SK-N-MC (cell line): ENCODE measurements at regions not wholly inside any gene's neighbourhood (a gene's known extent, or its start where the extent isn't known, plus 50 kb on each side); places are given as distances from the start of the nearest gene placed in this dataset.

Experiments
- EZH2 ChIP-seq: fragments of 200-600 bp; sonication (generic); IDR thresholded peaks from one replicate; pipeline ENCODE4 v1.6.1; 2017; ENCODE audit warnings: antibody characterized with exemption
- POLR2AphosphoS5 ChIP-seq: IDR thresholded peaks from 2 replicates; pipeline ENCODE4 v1.6.1; 2012; ENCODE audit warnings: mild to moderate bottlenecking, low read depth, low read length, borderline replicate concordance

GRCh38 chr2:16010011-16010410 is 69.7 kb downstream of the MYCN start:
- TF ChIP-seq EZH2 (no peak), POLR2AphosphoS5 (no peak)
